Caco-2 (cell line): ENCODE measurements at regions not wholly inside any gene's neighbourhood (a gene's known extent, or its start where the extent isn't known, plus 50 kb on each side); places are given as distances from the start of the nearest gene placed in this dataset.

ENCODE experiments used
- BruUV-seq: library from RNA; stranded (reverse); fragments of 400-500 nt; replicated peaks from 2 replicates; lab custom pipeline; 2021; lab: Mats Ljungman, UMichigan
- CTCF ChIA-PET: fragments of 300-600 bp; sonication (Branson Sonifier 250); formaldehyde crosslinking; loops from one replicate; lab custom pipeline; 2022; ENCODE audit warnings: antibody characterized with exemption; lab: Charles Lee
- POLR2A ChIA-PET: fragments of 300-600 bp; sonication (Branson Sonifier 250); formaldehyde crosslinking; loops from one replicate; lab custom pipeline; 2022; ENCODE audit warnings: antibody characterized with exemption; lab: Charles Lee
- DNase-seq, 2 experiments: peaks; one replicate each; pipeline versions ENCODE4 v3.0.0 to v3.0.0-alpha.2; 2020 to 2022
- H3K27me3 ChIP-seq: replicated peaks from 2 replicates; pipeline ENCODE4 v1.6.0; 2011; ENCODE audit warnings: low read length; ENCODE audit not compliant: control insufficient read depth, insufficient read depth
- H3K36me3 ChIP-seq: 2 replicates; pipeline ENCODE4 v1.5.1; 2011; ENCODE audit warnings: low read length; ENCODE audit not compliant: control insufficient read depth, insufficient read depth
- H3K4me1 ChIP-seq: fragments of 250-450 bp; sonication (Bioruptor Pico); 2 replicates; pipeline ENCODE4 v1.5.1; 2020; ENCODE audit warnings: mild to moderate bottlenecking
- H3K4me3 ChIP-seq: 2 replicates; pipeline ENCODE4 v1.5.1; 2011; ENCODE audit warnings: low read depth, mild to moderate bottlenecking, control low read depth, low read length
- H3K9me3 ChIP-seq: fragments of 250-450 bp; sonication (Bioruptor Pico); 2 replicates; pipeline ENCODE4 v1.5.1; 2020; ENCODE audit warnings: mild to moderate bottlenecking, moderate library complexity
- H3K27ac Mint-ChIP-seq: one replicate; pipeline ENCODE4 v1.8.0; 2022; ENCODE audit warnings: mixed read lengths; ENCODE audit not compliant: unreplicated experiment
- H3K27me3 Mint-ChIP-seq: one replicate; pipeline ENCODE4 v1.8.0; 2022; ENCODE audit warnings: mixed read lengths; ENCODE audit not compliant: insufficient read depth, unreplicated experiment
- H3K36me3 Mint-ChIP-seq: one replicate; pipeline ENCODE4 v1.8.0; 2022; ENCODE audit warnings: mild to moderate bottlenecking, mixed read lengths; ENCODE audit not compliant: insufficient read depth, unreplicated experiment
- H3K4me1 Mint-ChIP-seq: one replicate; pipeline ENCODE4 v1.8.0; 2022; ENCODE audit warnings: low read depth, mixed read lengths; ENCODE audit not compliant: unreplicated experiment
- H3K4me3 Mint-ChIP-seq: one replicate; pipeline ENCODE4 v1.8.0; 2022; ENCODE audit warnings: mild to moderate bottlenecking, moderate library complexity, mixed read lengths; ENCODE audit not compliant: unreplicated experiment
- H3K9me3 Mint-ChIP-seq: one replicate; pipeline ENCODE4 v1.8.0; 2022; ENCODE audit warnings: mixed read lengths; ENCODE audit not compliant: unreplicated experiment
- CTCF ChIP-seq, 2 experiments: fragments of 200-600 bp in 1 of 2; IDR thresholded peaks; 1 replicate in 1 of 2; 2 replicates in 1 of 2; pipeline versions ENCODE4 v1.5.1 to v1.8.0; 2011 to 2022; ENCODE audit warnings: antibody characterized with exemption in 1 of 2, control low read depth in 1 of 2, inconsistent platforms in 1 of 2, low read depth in 1 of 2, low read length in 1 of 2, mild to moderate bottlenecking in 1 of 2, moderate library complexity in 1 of 2; ENCODE audit not compliant: insufficient read depth in 1 of 2, severe bottlenecking in 1 of 2, unreplicated experiment in 1 of 2
- intact Hi-C: fragments of 100-400 bp; cut with micrococcal nuclease; formaldehyde crosslinking; loops from one replicate; pipeline ENCODE4 v1.10.0; 2022; ENCODE audit not compliant: unreplicated experiment

DNA sequence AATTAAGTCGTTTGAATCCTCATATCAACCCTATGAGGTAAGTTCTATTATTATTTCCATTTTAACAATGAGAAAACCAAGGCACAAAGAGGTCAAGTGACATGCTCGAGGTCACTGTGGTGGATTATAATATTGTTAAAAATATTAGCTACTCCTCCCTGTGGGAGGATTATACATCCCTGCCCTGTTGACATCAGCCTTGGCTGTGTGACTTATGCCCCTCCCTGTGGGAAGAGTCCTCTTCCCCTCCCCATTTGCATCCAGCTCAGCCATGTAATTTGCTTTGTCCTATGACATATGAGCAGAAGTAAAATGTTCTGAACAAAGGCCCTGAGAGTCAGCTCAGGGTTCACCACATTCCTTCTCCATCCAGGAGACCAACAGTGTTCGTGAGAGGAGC is 152.7 kb upstream of the ZIC3 start:
- H3K4me3 ChIP-seq, result no peak overlapping the region
- no peaks in the 10 kb centered on the region for H3K36me3 ChIP-seq
- H3K4me1 Mint-ChIP-seq, result no peaks in the 10 kb centered on the region
- H3K4me1 ChIP-seq, result no peaks in the 10 kb centered on the region
- no peak for DNase-seq
- POLR2A ChIA-PET, result no interaction called here
- intact Hi-C loops, result loop anchor here (2.0 to 10.0 kb wide), 2 partner anchors 140 to 458 kb away; no protein-coding TSS in a partner anchor
- TF ChIP-seq CTCF (IDR thresholded peaks at IDR 0.05; ENCODE audit: insufficient read depth in 1 of 2, low read depth in 1 of 2, low read length in 1 of 2, severe bottlenecking in 1 of 2, unreplicated experiment in 1 of 2), result no peak
- H3K36me3 Mint-ChIP-seq, result no peaks in the 10 kb centered on the region
- no peaks in the 10 kb centered on the region for H3K27me3 ChIP-seq
- BruUV-seq, result no TSS peak
- H3K27me3 Mint-ChIP-seq, result no peaks in the 10 kb centered on the region
- H3K4me3 Mint-ChIP-seq, result no peak overlapping the region
- H3K27ac Mint-ChIP-seq, result no peak overlapping the region
- CTCF ChIA-PET, result no interaction called here
- H3K9me3 ChIP-seq, result no peaks in the 10 kb centered on the region
- no peaks in the 10 kb centered on the region for H3K9me3 Mint-ChIP-seq

GRCh38 chrX:137405449-137406140 is 160.3 kb upstream of the ZIC3 start:
- Mint-ChIP-seq H3K9me3 (no peaks in the 10 kb centered on the region), H3K27me3 (no peaks in the 10 kb centered on the region), H3K4me1 (no peaks in the 10 kb centered on the region), H3K27ac (no peak overlapping the region), H3K4me3 (no peak overlapping the region), H3K36me3 (no peaks in the 10 kb centered on the region)
- Histone ChIP-seq H3K9me3 (no peaks in the 10 kb centered on the region), H3K36me3 (no peaks in the 10 kb centered on the region), H3K4me3 (no peak overlapping the region), H3K27me3 (no peaks in the 10 kb centered on the region), H3K4me1 (no peaks in the 10 kb centered on the region)
- ChIA-PET CTCF (no interaction called here), POLR2A (no interaction called here)
- intact Hi-C loops, result no loop called here
- TF ChIP-seq CTCF (IDR thresholded peaks at IDR 0.05; ENCODE audit: insufficient read depth in 1 of 2, low read depth in 1 of 2, low read length in 1 of 2, severe bottlenecking in 1 of 2, unreplicated experiment in 1 of 2), result no peak
- no peak for DNase-seq
- no TSS peak for BruUV-seq

- intact Hi-C loops, result no loop called here
- no peak overlapping the region for H3K27ac Mint-ChIP-seq
- H3K36me3 ChIP-seq, result no peaks in the 10 kb centered on the region
- POLR2A ChIA-PET, result no interaction called here
- no peaks in the 10 kb centered on the region for H3K36me3 Mint-ChIP-seq
- H3K9me3 ChIP-seq, result no peaks in the 10 kb centered on the region
- no TSS peak for BruUV-seq
- no peak for DNase-seq
- H3K4me3 Mint-ChIP-seq, result no peak overlapping the region
- H3K4me3 ChIP-seq, result no peak overlapping the region
- peaks cover 9% of the 10 kb centered on the region for H3K9me3 Mint-ChIP-seq
- H3K27me3 Mint-ChIP-seq, result no peaks in the 10 kb centered on the region
- TF ChIP-seq CTCF (IDR thresholded peaks at IDR 0.05; ENCODE audit: insufficient read depth in 1 of 2, low read depth in 1 of 2, low read length in 1 of 2, severe bottlenecking in 1 of 2, unreplicated experiment in 1 of 2), result no peak
- H3K4me1 Mint-ChIP-seq, result no peaks in the 10 kb centered on the region
- CTCF ChIA-PET, result no interaction called here
- H3K27me3 ChIP-seq, result no peaks in the 10 kb centered on the region
- H3K4me1 ChIP-seq, result no peaks in the 10 kb centered on the region
Measured at GRCh38 chrX:137401092-137401491, 164.8 kb upstream of the ZIC3 start.
